ENCODE measurements at regions not wholly inside any gene's neighbourhood (a gene's known extent, or its start where the extent isn't known, plus 50 kb on each side); places are given as distances from the start of the nearest gene placed in this dataset.

DNA sequence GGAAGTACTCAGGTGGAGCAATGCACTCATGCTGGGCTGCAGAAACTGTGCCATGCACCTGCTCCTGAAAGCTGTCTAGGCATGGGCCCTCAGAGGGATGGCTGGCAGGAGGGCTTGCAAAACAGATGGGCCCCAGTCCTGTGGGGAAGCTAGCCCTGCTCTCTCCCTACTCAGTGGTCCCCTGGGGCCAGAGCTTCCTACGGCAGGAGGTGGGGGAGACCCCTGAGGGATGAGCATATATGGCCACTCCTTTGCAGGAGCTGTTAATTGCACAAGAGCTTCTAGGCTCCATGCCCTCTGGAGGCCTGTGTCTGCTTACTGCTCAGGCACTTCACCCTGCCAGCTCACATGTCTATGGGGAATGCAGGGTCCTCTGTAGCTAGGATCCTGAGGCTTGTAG, 545.3 kb upstream of the PTPRD start:
- TF ChIP-seq, protein P1, sequence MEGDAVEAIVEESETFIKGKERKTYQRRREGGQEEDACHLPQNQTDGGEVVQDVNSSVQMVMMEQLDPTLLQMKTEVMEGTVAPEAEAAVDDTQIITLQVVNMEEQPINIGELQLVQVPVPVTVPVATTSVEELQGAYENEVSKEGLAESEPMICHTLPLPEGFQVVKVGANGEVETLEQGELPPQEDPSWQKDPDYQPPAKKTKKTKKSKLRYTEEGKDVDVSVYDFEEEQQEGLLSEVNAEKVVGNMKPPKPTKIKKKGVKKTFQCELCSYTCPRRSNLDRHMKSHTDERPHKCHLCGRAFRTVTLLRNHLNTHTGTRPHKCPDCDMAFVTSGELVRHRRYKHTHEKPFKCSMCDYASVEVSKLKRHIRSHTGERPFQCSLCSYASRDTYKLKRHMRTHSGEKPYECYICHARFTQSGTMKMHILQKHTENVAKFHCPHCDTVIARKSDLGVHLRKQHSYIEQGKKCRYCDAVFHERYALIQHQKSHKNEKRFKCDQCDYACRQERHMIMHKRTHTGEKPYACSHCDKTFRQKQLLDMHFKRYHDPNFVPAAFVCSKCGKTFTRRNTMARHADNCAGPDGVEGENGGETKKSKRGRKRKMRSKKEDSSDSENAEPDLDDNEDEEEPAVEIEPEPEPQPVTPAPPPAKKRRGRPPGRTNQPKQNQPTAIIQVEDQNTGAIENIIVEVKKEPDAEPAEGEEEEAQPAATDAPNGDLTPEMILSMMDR (IDR thresholded peaks at IDR 0.05; ENCODE audit: poor library complexity) = no peak
- TF ChIP-seq EZH2 (IDR thresholded peaks at IDR 0.05; ENCODE audit: borderline replicate concordance) (no peak), EZH2phosphoT487 (IDR thresholded peaks at IDR 0.05; ENCODE audit: low read depth, severe bottlenecking, unreplicated experiment) (no peak)

All from hepatocyte (in vitro differentiated cells).